Vagina (tissue), 2 donors: ENCODE measurements at regions not wholly inside any gene's neighbourhood (a gene's known extent, or its start where the extent isn't known, plus 50 kb on each side); places are given as distances from the start of the nearest gene placed in this dataset.

Experiments used
- CTCF ChIP-seq, 3 experiments: fragments of 450-650 bp in 2 of 3; fragments of 200-600 bp in 1 of 3; sonication (generic) in 1 of 3; IDR thresholded peaks; one replicate each; pipeline ENCODE4 v1.5.1; 2017 to 2019; ENCODE audit warnings: antibody characterized with exemption in 3 of 3, mild to moderate bottlenecking in 2 of 3, moderate library complexity in 2 of 3
- POLR2A ChIP-seq, 2 donors: fragments of 450-650 bp; IDR thresholded peaks; one replicate each; pipeline ENCODE4 v1.6.1; 2017; ENCODE audit warnings: antibody characterized with exemption in 2 of 2, mild to moderate bottlenecking in 2 of 2, moderate library complexity in 2 of 2
- POLR2AphosphoS5 ChIP-seq, 2 donors: sonication (generic); formaldehyde crosslinking; IDR thresholded peaks; one replicate each; pipeline ENCODE4 v1.9.0; 2017; ENCODE audit warnings: antibody characterized with exemption in 2 of 2, mild to moderate bottlenecking in 2 of 2, low read depth in 1 of 2; ENCODE audit not compliant: insufficient read depth in 1 of 2

DNA sequence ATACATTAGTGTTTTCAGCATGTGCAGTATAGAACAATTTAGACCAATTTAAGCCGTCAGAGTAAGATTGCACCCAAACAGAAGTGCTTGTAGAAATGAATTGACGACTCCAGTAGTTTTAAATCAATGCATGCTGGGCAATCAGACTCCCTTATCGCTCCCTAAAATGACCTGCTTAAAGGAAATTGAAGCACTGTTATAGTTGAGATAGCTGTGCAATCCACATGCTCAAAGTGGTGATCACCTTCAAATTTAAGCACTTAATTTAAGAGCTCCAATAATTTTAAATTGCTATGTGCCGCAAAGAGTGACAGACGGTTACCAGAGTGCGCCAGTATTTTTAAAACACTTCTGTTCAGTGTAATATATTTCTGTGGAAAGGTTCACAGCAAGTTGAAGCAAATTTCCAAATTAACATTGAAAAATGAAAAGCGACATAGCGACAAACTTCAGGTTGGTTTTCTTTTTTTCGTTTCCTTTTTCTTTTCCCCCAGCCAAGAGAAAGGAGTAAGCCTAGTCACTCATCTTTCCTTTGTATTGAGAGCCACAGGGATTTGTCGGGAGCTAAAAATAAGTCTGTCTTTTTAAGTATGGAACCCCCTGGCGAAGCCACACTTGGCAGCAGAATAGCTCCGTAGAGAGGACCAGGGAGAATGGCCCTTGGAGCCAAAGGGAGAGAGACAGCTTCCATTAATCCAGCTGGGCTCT lies 436.4 kb upstream of the RBMS3 start:
- TF ChIP-seq CTCF (IDR thresholded peaks at IDR 0.05), result no peak
- TF ChIP-seq POLR2A (IDR thresholded peaks at IDR 0.05), result no peak
- no peak for TF ChIP-seq POLR2AphosphoS5 (IDR thresholded peaks at IDR 0.05; ENCODE audit: insufficient read depth in 1 of 2, low read depth in 1 of 2)
